SK-N-SH treated with all-trans-retinoic acid at 6 μM for 48 hours (cell line): ENCODE measurements at regions not wholly inside any gene's neighbourhood (a gene's known extent, or its start where the extent isn't known, plus 50 kb on each side); places are given as distances from the start of the nearest gene placed in this dataset.

Source experiments
- ATAC-seq: fragments of 200-7000 bp; cut with Tn5 transposase; 3 replicates; pipeline ENCODE4 v1.9.1; 2020; ENCODE audit warnings: mild to moderate bottlenecking, moderate library complexity
- ARNTL ChIP-seq: fragments of 450-650 bp; formaldehyde crosslinking; IDR thresholded peaks from 2 replicates; pipeline ENCODE4 v1.5.0; 2020; ENCODE audit warnings: low read depth, mild to moderate bottlenecking, moderate library complexity, borderline replicate concordance
- BACH2 ChIP-seq: fragments of 250-450 bp; sonication (Bioruptor Pico); IDR thresholded peaks from 2 replicates; pipeline ENCODE4 v1.9.0; 2021; ENCODE audit warnings: mild to moderate bottlenecking, borderline replicate concordance
- CSDC2 ChIP-seq: fragments of 250-450 bp; sonication (Bioruptor Pico); IDR thresholded peaks from 2 replicates; pipeline ENCODE4 v1.5.0; 2020; ENCODE audit warnings: mild to moderate bottlenecking, moderate library complexity
- ESRRG ChIP-seq: fragments of 250-450 bp; sonication (Bioruptor Pico); IDR thresholded peaks from 2 replicates; pipeline ENCODE4 v1.6.1; 2021; ENCODE audit warnings: mild to moderate bottlenecking
- ISL1 ChIP-seq: fragments of 250-450 bp; sonication (Bioruptor Pico); IDR thresholded peaks from 2 replicates; pipeline ENCODE4 v2.1.2; 2022; ENCODE audit warnings: mild to moderate bottlenecking, moderate library complexity
- OSR1 ChIP-seq: fragments of 250-450 bp; sonication (Bioruptor Pico); IDR thresholded peaks from 2 replicates; pipeline ENCODE4 v1.8.0; 2022; ENCODE audit warnings: moderate library complexity, mild to moderate bottlenecking, inconsistent platforms
- PPARA ChIP-seq: fragments of 250-450 bp; sonication (Bioruptor Pico); IDR thresholded peaks from 2 replicates; pipeline ENCODE4 v1.5.0; 2020; ENCODE audit warnings: mild to moderate bottlenecking, borderline replicate concordance
- RARB ChIP-seq: fragments of 250-450 bp; sonication (Bioruptor Pico); IDR thresholded peaks from 2 replicates; pipeline ENCODE4 v1.8.0; 2021; ENCODE audit warnings: mild to moderate bottlenecking, moderate library complexity
- SNAI2 ChIP-seq: fragments of 250-450 bp; sonication (Bioruptor Pico); IDR thresholded peaks from 2 replicates; pipeline ENCODE4 v1.5.0; 2020; ENCODE audit warnings: mild to moderate bottlenecking, moderate library complexity
- TCF4 ChIP-seq: fragments of 250-450 bp; sonication (Bioruptor Pico); IDR thresholded peaks from 2 replicates; pipeline ENCODE4 v1.8.0; 2021; ENCODE audit warnings: mild to moderate bottlenecking, moderate library complexity, borderline replicate concordance
- TOX ChIP-seq: fragments of 250-450 bp; sonication (Bioruptor Pico); IDR thresholded peaks from 2 replicates; pipeline ENCODE4 v1.8.0; 2021; ENCODE audit warnings: mild to moderate bottlenecking, moderate library complexity, borderline replicate concordance
- ZC3H10 ChIP-seq: fragments of 250-450 bp; sonication (Bioruptor Pico); IDR thresholded peaks from 2 replicates; pipeline ENCODE4 v1.5.1; 2021; ENCODE audit warnings: mild to moderate bottlenecking, moderate library complexity
- ZFP3 ChIP-seq: fragments of 250-450 bp; sonication (Bioruptor Pico); IDR thresholded peaks from 2 replicates; pipeline ENCODE4 v1.5.0; 2020; ENCODE audit warnings: mild to moderate bottlenecking, moderate library complexity
- ZFP30 ChIP-seq: fragments of 450-650 bp; formaldehyde crosslinking; IDR thresholded peaks from 2 replicates; pipeline ENCODE4 v1.5.0; 2022; ENCODE audit warnings: mild to moderate bottlenecking, moderate library complexity
- ZNF565 ChIP-seq: fragments of 450-650 bp; formaldehyde crosslinking; conservative IDR thresholded peaks from 2 replicates; pipeline ENCODE4 v1.5.0; 2020; ENCODE audit warnings: low read depth, mild to moderate bottlenecking, moderate library complexity
- ZNF70 ChIP-seq: fragments of 450-650 bp; formaldehyde crosslinking; IDR thresholded peaks from 2 replicates; pipeline ENCODE4 v1.5.0; 2020; ENCODE audit warnings: mild to moderate bottlenecking, moderate library complexity
- TF ChIP-seq, protein P1 (sequence below): fragments of 250-450 bp; sonication (Bioruptor Pico); IDR thresholded peaks from 2 replicates; pipeline ENCODE4 v1.8.0; 2020; ENCODE audit warnings: mild to moderate bottlenecking, moderate library complexity, borderline replicate concordance
- TF ChIP-seq, protein P2 (sequence below): fragments of 250-450 bp; sonication (Bioruptor Pico); IDR thresholded peaks from 2 replicates; pipeline ENCODE4 v1.8.0; 2021; ENCODE audit warnings: low read depth, mild to moderate bottlenecking, moderate library complexity, borderline replicate concordance
- TF ChIP-seq, protein P3 (sequence below): fragments of 250-450 bp; sonication (Bioruptor Pico); IDR thresholded peaks from 2 replicates; pipeline ENCODE4 v1.5.1; 2021; ENCODE audit warnings: mild to moderate bottlenecking, moderate library complexity
- TF ChIP-seq, protein P4 (sequence below): fragments of 250-450 bp; sonication (Bioruptor Pico); IDR thresholded peaks from 2 replicates; pipeline ENCODE4 v1.5.1; 2020; ENCODE audit warnings: low read depth, mild to moderate bottlenecking, moderate library complexity

DNA sequence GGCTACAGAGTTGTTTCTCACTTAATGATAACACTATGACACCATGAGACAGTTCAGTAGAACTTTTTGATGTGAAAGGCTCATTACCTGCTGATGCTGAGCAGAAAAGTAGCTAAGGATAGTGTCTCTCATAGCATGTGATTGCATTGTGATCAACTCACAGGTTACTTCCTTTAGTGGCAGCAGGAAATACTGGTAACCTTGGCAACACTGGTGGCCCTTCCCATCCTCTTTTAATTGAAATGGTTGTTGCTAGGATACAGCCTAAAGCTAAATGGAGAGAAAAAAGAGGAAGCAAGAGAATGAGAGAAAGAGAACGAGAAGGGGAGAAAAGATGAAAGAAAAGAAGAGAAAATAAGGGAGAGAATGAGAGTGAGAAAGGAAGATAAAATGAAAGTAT, 204.7 kb upstream of the GAP43 start:
- no peak for ATAC-seq
- TF ChIP-seq ARNTL (CRISPR knock-in tag), result no peak
- no peak for TF ChIP-seq TCF4 (CRISPR knock-in tag)
- TF ChIP-seq ZC3H10 (CRISPR knock-in tag), result no peak
- TF ChIP-seq BACH2 (CRISPR knock-in tag), result no peak
- no peak for TF ChIP-seq ZNF70 (CRISPR knock-in tag)
- no peak for TF ChIP-seq PPARA
- TF ChIP-seq ZNF565, result no peak
- TF ChIP-seq, protein P1, sequence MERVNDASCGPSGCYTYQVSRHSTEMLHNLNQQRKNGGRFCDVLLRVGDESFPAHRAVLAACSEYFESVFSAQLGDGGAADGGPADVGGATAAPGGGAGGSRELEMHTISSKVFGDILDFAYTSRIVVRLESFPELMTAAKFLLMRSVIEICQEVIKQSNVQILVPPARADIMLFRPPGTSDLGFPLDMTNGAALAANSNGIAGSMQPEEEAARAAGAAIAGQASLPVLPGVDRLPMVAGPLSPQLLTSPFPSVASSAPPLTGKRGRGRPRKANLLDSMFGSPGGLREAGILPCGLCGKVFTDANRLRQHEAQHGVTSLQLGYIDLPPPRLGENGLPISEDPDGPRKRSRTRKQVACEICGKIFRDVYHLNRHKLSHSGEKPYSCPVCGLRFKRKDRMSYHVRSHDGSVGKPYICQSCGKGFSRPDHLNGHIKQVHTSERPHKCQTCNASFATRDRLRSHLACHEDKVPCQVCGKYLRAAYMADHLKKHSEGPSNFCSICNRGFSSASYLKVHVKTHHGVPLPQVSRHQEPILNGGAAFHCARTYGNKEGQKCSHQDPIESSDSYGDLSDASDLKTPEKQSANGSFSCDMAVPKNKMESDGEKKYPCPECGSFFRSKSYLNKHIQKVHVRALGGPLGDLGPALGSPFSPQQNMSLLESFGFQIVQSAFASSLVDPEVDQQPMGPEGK (CRISPR knock-in tag), result no peak
- TF ChIP-seq TOX (CRISPR knock-in tag), result no peak
- no peak for TF ChIP-seq ESRRG (CRISPR knock-in tag)
- no peak for TF ChIP-seq ZFP3 (CRISPR knock-in tag)
- TF ChIP-seq, protein P2, sequence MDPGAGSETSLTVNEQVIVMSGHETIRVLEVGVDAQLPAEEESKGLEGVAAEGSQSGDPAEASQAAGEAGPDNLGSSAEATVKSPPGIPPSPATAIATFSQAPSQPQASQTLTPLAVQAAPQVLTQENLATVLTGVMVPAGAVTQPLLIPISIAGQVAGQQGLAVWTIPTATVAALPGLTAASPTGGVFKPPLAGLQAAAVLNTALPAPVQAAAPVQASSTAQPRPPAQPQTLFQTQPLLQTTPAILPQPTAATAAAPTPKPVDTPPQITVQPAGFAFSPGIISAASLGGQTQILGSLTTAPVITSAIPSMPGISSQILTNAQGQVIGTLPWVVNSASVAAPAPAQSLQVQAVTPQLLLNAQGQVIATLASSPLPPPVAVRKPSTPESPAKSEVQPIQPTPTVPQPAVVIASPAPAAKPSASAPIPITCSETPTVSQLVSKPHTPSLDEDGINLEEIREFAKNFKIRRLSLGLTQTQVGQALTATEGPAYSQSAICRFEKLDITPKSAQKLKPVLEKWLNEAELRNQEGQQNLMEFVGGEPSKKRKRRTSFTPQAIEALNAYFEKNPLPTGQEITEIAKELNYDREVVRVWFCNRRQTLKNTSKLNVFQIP (CRISPR knock-in tag), result no peak
- TF ChIP-seq, protein P3, sequence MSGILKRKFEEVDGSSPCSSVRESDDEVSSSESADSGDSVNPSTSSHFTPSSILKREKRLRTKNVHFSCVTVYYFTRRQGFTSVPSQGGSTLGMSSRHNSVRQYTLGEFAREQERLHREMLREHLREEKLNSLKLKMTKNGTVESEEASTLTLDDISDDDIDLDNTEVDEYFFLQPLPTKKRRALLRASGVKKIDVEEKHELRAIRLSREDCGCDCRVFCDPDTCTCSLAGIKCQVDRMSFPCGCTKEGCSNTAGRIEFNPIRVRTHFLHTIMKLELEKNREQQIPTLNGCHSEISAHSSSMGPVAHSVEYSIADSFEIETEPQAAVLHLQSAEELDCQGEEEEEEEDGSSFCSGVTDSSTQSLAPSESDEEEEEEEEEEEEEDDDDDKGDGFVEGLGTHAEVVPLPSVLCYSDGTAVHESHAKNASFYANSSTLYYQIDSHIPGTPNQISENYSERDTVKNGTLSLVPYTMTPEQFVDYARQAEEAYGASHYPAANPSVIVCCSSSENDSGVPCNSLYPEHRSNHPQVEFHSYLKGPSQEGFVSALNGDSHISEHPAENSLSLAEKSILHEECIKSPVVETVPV (CRISPR knock-in tag), result no peak
- no peak for TF ChIP-seq ISL1 (CRISPR knock-in tag)
- no peak for TF ChIP-seq CSDC2 (CRISPR knock-in tag)
- TF ChIP-seq, protein P4, sequence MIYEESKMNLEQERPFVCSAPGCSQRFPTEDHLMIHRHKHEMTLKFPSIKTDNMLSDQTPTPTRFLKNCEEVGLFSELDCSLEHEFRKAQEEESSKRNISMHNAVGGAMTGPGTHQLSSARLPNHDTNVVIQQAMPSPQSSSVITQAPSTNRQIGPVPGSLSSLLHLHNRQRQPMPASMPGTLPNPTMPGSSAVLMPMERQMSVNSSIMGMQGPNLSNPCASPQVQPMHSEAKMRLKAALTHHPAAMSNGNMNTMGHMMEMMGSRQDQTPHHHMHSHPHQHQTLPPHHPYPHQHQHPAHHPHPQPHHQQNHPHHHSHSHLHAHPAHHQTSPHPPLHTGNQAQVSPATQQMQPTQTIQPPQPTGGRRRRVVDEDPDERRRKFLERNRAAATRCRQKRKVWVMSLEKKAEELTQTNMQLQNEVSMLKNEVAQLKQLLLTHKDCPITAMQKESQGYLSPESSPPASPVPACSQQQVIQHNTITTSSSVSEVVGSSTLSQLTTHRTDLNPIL (CRISPR knock-in tag), result no peak
- TF ChIP-seq RARB (CRISPR knock-in tag), result no peak
- TF ChIP-seq SNAI2 (CRISPR knock-in tag), result no peak
- TF ChIP-seq OSR1 (CRISPR knock-in tag), result no peak
- TF ChIP-seq, all 23 proteins: peak for 0

GRCh38 chr3:115420086-115420485, 203.2 kb upstream of the GAP43 start:
- TF ChIP-seq SNAI2 (CRISPR knock-in tag) (no peak), ZC3H10 (CRISPR knock-in tag) (no peak), PPARA (no peak), ZFP30 (CRISPR knock-in tag) (no peak), ISL1 (CRISPR knock-in tag) (0 out of 2 replicates have a peak, but pooled peaks have one; percentile 23), ARNTL (CRISPR knock-in tag) (no peak)
- peak; percentile 60 for ATAC-seq

- ATAC-seq, result no peak
- TF ChIP-seq ZNF565 (no peak), RARB (CRISPR knock-in tag) (no peak)
- TF ChIP-seq, protein P2 (CRISPR knock-in tag), result no peak
- TF ChIP-seq, protein P1 (CRISPR knock-in tag), result no peak
These were observed 200.1 kb upstream of the GAP43 start for GRCh38 chr3:115423170-115423569.
